GM23338 (cell line): ENCODE measurements at regions not wholly inside any gene's neighbourhood (a gene's known extent, or its start where the extent isn't known, plus 50 kb on each side); places are given as distances from the start of the nearest gene placed in this dataset.

Experiments used
- ATAC-seq: fragments of 200-7000 bp; cut with Tn5 transposase; 3 replicates; pipeline ENCODE4 v1.9.1; 2020
- DNase-seq: peaks from one replicate; pipeline ENCODE4 v3.0.0-alpha.2; 2015; ENCODE audit warnings: low spot score
- H2AFZ ChIP-seq: fragments of 200-600 bp; sonication (generic); 2 replicates; pipeline ENCODE4 v1.8.0; 2016; ENCODE audit warnings: antibody characterized with exemption, mild to moderate bottlenecking, moderate library complexity
- H3F3A ChIP-seq: fragments of 200-600 bp; sonication (generic); replicated peaks from 2 replicates; pipeline ENCODE4 v1.8.0; 2017; ENCODE audit warnings: antibody characterized with exemption, mixed run types, low read depth
- H3K27ac ChIP-seq: fragments of 200-600 bp; sonication (generic); 2 replicates; pipeline ENCODE4 v1.6.1; 2016; ENCODE audit warnings: low read depth
- H3K27me3 ChIP-seq: fragments of 200-600 bp; sonication (generic); 2 replicates; pipeline ENCODE4 v1.8.0; 2016; ENCODE audit warnings: mild to moderate bottlenecking, mixed run types, moderate library complexity; ENCODE audit not compliant: insufficient read depth
- H3K36me3 ChIP-seq: fragments of 200-600 bp; sonication (generic); 2 replicates; pipeline ENCODE4 v1.8.0; 2016; ENCODE audit warnings: mild to moderate bottlenecking; ENCODE audit not compliant: insufficient read depth
- H3K4me1 ChIP-seq: fragments of 200-600 bp; sonication (generic); 2 replicates; pipeline ENCODE4 v1.8.0; 2016; ENCODE audit warnings: mild to moderate bottlenecking, moderate library complexity; ENCODE audit not compliant: insufficient read depth
- H3K4me2 ChIP-seq: fragments of 200-600 bp; sonication (generic); 2 replicates; pipeline ENCODE4 v1.7.1; 2017; ENCODE audit warnings: mixed run types
- H3K4me3 ChIP-seq: fragments of 200-600 bp; sonication (generic); 2 replicates; pipeline ENCODE4 v1.6.1; 2016; ENCODE audit warnings: mixed run types
- H3K79me2 ChIP-seq: fragments of 200-600 bp; sonication (generic); replicated peaks from 2 replicates; pipeline ENCODE4 v1.8.0; 2017; ENCODE audit warnings: mild to moderate bottlenecking; ENCODE audit not compliant: insufficient read depth
- H3K9me2 ChIP-seq: fragments of 200-600 bp; sonication (generic); 2 replicates; pipeline ENCODE4 v1.8.0; 2017; ENCODE audit not compliant: insufficient read depth
- H4K20me1 ChIP-seq: fragments of 200-600 bp; sonication (generic); replicated peaks from 2 replicates; pipeline ENCODE4 v1.8.0; 2017; ENCODE audit warnings: mild to moderate bottlenecking; ENCODE audit not compliant: insufficient read depth
- H3K27ac Mint-ChIP-seq: 2 replicates; pipeline ENCODE4 v1.8.0; 2020; ENCODE audit warnings: inconsistent platforms, mild to moderate bottlenecking, moderate library complexity, mixed read lengths
- H3K27me3 Mint-ChIP-seq: 3 replicates; pipeline ENCODE4 v1.8.0; 2022; ENCODE audit warnings: low read depth, mild to moderate bottlenecking, moderate library complexity, mixed read lengths, inconsistent platforms; ENCODE audit not compliant: insufficient read depth, poor library complexity
- H3K36me3 Mint-ChIP-seq: 3 replicates; pipeline ENCODE4 v1.8.0; 2021; ENCODE audit warnings: low read depth, mild to moderate bottlenecking, inconsistent platforms, moderate library complexity, mixed read lengths
- H3K4me1 Mint-ChIP-seq: 3 replicates; pipeline ENCODE4 v1.8.0; 2020; ENCODE audit warnings: mild to moderate bottlenecking, inconsistent platforms, mixed read lengths
- H3K4me3 Mint-ChIP-seq: 3 replicates; pipeline ENCODE4 v1.8.0; 2021; ENCODE audit warnings: moderate library complexity, mild to moderate bottlenecking, inconsistent platforms, mixed read lengths
- H3K9me3 Mint-ChIP-seq: 3 replicates; pipeline ENCODE4 v1.8.0; 2020; ENCODE audit warnings: moderate library complexity, mild to moderate bottlenecking, inconsistent platforms, mixed read lengths
- EZH2 ChIP-seq: fragments of 200-600 bp; sonication (generic); IDR thresholded peaks from one replicate; pipeline ENCODE4 v1.8.0; 2017; ENCODE audit warnings: antibody characterized with exemption, mild to moderate bottlenecking, low read depth; ENCODE audit not compliant: unreplicated experiment
- NANOG ChIP-seq: IDR thresholded peaks from 2 replicates; pipeline ENCODE4 v1.6.1; 2016; ENCODE audit warnings: antibody characterized with exemption, borderline replicate concordance
- REST ChIP-seq: IDR thresholded peaks from one replicate; pipeline ENCODE4 v1.6.1; 2018; ENCODE audit warnings: antibody characterized with exemption; ENCODE audit not compliant: unreplicated experiment
- ZNF114 ChIP-seq: fragments of 250-450 bp; sonication (Bioruptor Pico); IDR thresholded peaks from 2 replicates; pipeline ENCODE4 v1.5.0; 2020; ENCODE audit warnings: mild to moderate bottlenecking, moderate library complexity
- ZNF462 ChIP-seq: fragments of 250-450 bp; sonication (Bioruptor Pico); IDR thresholded peaks from 2 replicates; pipeline ENCODE4 v1.5.0; 2020; ENCODE audit warnings: mild to moderate bottlenecking, moderate library complexity

- no peak for TF ChIP-seq ZNF462
Observed at GRCh38 chr3:74347563-74348268, 266.7 kb downstream of the CNTN3 start (continued).

GRCh38 chr3:74346896-74347295 lies 267.6 kb downstream of the CNTN3 start:
- Mint-ChIP-seq H3K9me3 (no peaks in the 10 kb centered on the region), H3K36me3 (no peaks in the 10 kb centered on the region), H3K27ac (no peak overlapping the region), H3K4me1 (no peaks in the 10 kb centered on the region), H3K27me3 (no peaks in the 10 kb centered on the region), H3K4me3 (no peak overlapping the region)
- ATAC-seq: no peak
- H2AFZ ChIP-seq: no peak overlapping the region
- H3K36me3 ChIP-seq: no peaks in the 10 kb centered on the region
- H4K20me1 ChIP-seq: no peaks in the 10 kb centered on the region
- H3K27ac ChIP-seq: no peak overlapping the region
- H3F3A ChIP-seq: no peaks in the 10 kb centered on the region
- no peaks in the 10 kb centered on the region for H3K4me1 ChIP-seq
- no peaks in the 10 kb centered on the region for H3K79me2 ChIP-seq
- DNase-seq: no peak
- no peak overlapping the region for H3K4me2 ChIP-seq
- H3K27me3 ChIP-seq: no peaks in the 10 kb centered on the region
- no peak overlapping the region for H3K4me3 ChIP-seq
- peaks cover 3% of the 10 kb centered on the region; the same call in 1 of the 2 replicates for H3K9me2 ChIP-seq
- TF ChIP-seq REST (no peak), ZNF114 (CRISPR knock-in tag) (no peak), EZH2 (no peak), ZNF462 (no peak), NANOG (no peak)
